ENCODE measurements at regions not wholly inside any gene's neighbourhood (a gene's known extent, or its start where the extent isn't known, plus 50 kb on each side); places are given as distances from the start of the nearest gene placed in this dataset.

DNA sequence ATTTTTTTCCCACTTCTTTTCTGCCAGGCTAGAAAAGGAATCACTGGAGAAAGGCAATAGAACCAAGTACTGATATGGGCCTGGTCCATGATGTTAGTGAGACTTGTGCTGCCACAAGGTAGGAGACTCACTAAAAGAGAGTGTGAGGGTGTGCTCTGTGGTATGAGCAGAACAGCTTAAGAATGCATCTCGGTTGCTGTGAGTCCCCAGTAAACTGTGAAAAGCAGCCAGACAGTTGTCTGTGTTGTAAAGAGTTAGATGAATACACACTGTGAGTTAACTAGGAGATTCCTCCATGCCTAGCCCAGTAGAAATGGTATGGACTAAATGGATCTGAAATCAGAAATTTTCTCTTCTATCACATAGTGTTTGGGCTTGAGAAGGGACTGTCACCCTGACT lies 1177.3 kb upstream of the MIR17HG start:
- no peak overlapping the region for H3K4me3 ChIP-seq (ENCODE audit: low read depth, low read length)

DNA sequence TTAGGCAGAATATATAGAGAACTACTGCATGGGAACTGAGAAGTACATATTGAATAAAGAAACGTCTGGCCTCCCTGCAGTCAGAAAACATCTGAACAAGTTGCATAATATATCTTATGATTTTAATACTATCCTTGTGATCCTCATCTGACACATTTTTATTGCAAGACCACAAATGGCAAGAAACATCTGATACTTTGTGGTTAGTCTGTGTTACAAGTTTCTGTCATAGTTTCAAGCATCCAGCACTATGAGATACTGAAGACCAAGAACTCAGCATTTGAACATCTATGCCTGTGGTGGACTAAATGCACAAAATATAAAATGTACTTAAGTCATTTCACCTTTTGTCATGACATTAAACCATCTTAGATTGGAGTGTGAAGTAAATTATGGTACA lies 1175.8 kb upstream of the MIR17HG start:
- no peak overlapping the region for H3K4me3 ChIP-seq (ENCODE audit: low read depth, low read length)

DNA sequence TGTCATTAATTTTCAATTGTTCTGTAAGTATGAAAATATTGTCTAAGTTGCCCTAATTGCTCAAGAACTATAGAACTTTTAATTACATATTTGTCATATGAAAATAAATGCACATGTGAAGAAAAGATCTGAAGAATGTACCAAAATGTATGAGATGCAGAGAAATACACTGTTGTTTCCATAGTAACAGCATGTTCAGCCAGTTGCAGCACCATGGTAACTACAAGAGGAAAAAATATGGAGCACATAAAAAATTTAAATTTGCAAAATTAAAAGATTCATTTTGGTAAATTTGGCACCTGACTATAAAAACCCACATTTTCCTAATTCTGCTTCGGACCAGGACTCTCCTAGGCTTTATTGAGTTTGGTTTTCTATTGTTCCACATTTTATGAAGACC lies 1170.0 kb upstream of the MIR17HG start:
- no peak overlapping the region for H3K4me3 ChIP-seq (ENCODE audit: low read depth, low read length)

DNA sequence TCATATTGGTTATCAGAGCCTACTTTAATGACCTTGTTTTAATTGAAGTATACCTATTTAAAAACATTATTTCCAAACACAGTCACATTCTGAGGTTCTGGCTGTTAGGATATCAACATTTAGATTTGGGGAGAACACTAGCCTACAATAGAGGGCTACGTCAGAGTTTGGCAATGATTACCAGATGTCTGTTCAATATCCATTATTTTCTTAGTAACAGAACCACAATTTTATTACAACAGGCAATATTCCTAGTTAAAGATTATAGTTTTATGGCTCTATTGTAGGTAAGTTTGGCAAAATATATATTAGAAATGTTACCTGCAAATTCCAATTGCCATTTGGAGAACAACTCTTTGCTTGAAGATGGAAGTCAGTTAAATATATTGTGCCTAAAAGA lies 1163.1 kb upstream of the MIR17HG start:
- H3K4me3 ChIP-seq (ENCODE audit: low read depth, low read length), result no peak overlapping the region

DNA sequence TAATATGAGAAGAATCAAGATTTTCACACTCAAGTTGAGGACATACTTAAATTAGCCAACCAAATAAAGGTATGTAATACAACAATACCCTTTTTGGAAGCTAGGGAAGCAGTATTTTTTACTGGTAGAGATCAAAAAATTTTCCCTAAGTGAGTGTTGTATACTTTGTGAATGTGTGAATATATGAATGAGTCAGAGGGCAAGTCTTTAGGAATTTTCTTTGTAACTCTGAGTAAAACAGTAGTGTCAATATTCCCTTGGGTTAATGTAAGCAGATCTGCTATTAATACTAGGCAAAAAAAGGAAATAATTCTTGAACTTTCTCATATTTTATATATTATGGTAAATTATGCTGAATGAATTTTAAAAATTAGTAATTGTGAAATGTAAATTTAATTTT lies 1161.8 kb upstream of the MIR17HG start:
- H3K4me3 ChIP-seq (ENCODE audit: low read depth, low read length), result no peak overlapping the region

DNA sequence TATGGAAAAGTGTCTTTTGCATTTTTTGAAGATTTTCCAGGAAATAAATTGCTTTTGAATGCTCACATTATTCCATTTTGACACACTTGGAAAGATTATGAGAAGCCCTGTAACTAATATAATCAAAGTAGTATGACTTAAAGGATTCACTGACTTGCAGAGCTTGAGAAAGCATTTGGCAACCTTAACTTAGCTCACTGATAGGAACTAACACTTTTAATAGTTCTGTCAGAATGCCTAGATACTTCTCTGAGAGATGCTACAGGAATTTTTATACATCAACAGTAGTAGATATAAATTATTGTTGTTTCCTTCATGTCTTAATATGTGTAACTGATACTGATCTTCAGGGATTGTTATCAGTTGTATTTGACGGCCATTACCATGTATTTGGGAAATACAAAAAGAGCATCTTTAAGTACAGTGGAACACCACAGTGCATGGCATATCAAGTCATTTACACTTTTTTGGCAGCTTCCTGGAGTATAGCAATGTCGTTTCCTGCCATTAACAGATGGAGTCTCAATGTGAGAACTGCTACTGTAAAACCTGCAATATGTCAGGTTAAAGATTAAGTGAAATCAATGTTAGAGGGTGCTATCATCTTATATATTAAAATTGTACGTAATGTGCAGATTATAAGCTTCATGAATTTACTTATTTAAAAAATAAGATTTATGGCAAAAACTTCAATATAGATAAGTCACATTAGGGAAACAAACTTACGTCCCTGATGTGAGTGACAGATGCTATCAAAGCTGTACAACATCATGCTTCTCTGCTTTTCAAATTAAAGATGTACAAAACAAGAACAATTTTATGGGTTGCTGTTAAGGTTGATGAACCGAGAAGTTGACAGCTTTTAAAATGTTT lies 1159.8 kb upstream of the MIR17HG start:
- H3K4me3 ChIP-seq (ENCODE audit: low read depth, low read length), result no peak overlapping the region

DNA sequence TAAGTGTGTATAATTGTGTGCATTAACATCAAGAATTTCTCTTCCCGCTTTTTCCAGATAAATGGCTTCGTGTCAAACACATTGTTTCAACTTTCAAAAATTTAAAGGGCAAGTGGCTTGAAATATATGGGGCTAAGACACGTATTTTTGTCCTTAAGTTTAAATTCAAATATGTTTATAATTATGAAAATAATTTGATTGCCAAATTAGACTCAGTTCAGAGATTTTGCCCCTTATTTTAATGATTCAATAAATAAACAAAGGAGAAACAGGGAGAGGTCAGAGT lies 1159.2 kb upstream of the MIR17HG start:
- H3K4me3 ChIP-seq (ENCODE audit: low read depth, low read length), result no peak overlapping the region

DNA sequence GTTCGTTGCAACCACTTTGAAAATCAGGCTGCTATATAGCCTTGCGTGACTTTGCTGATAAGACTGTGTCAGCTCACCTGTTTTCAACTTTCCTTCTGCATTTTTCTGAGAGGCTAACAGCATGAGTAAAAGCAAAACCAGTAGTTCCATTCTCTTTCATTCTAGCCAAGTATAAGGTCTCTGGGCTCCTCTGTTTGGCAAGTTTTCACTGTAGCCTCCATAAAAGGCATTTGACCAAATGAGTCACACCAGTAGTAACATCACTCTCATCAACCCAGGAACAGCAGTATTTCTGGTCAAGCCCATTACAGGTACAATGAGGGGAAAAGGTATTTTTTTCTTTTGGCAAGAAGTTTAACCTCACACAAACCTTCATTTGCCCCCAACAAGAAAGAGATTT lies 1149.8 kb upstream of the MIR17HG start:
- H3K4me3 ChIP-seq (ENCODE audit: low read depth, low read length), result no peak overlapping the region

DNA sequence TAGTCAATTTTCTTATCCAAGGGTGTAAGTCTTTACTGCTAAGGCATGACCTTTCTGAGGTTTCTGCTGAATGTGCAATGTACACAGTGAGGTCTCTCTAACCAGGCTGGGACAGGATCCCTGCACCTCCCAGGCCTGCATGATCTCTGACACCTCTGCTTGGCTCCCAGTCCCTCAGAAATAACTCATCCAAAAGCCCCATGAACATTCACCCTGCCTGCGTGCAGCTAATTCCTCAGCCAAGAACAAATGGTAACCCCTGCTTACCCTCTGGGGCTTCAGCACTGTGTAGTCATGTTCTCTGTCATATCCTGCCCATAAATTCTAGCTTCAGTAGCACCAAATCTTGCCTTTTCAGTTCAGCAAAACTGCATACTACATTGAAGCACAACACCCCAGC lies 1146.3 kb upstream of the MIR17HG start:
- H3K4me3 ChIP-seq (ENCODE audit: low read depth, low read length), result no peak overlapping the region

DNA sequence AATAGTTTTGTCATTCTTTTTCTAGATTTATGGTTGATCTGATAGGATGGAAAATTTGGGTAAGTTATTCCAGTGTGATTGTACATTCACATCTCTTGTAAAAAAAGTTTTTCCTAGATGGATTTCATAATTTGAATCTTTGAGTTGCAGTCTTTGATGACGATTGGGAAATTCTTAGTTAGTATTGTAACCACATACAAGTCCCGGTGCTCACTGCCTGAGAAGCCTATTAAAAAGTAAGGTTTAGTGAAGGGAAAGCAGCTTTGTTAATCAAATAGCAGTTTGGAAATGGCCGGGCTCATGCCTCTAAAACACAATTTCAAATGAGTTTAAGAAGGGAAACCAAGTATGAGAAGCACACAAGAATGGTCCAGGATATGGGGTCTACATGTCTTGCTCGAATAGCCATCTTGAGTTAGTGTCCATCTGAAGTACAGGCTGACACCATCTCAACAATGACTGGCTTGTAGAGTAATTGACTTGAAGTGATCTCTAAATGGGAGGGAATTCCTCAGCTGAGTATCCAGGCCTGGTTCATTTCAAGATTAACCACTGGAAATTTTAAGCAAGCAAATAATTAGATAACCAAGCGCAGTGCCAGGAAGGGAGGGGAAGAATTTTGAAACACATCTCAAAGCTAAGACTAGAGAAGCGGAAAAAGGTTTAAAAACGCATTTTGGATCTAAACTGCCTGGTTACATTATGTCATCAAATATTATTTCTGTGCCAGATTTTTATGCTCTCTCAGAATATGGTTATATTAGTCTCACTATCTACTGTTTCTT lies 1145.6 kb upstream of the MIR17HG start:
- H3K4me3 ChIP-seq (ENCODE audit: low read depth, low read length), result no peak overlapping the region

DNA sequence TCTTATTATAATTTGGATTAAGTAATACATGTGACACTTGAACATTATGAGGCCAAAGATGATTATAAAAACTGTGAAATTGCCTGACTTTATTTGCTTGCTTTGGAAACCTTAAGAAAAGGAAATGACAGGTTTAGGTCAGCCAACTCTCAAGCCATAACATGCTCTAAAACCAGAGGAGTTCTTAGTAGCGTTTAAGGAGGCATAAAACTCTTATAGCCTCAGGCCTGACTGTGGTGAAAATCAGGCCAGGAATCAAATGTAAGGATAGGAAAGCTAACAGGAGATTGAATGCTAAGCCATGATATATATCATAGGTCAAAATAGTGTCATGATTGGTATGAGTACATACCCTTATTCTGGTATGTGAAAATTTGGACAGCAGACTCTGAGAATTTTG lies 1142.4 kb upstream of the MIR17HG start:
- no peak overlapping the region for H3K4me3 ChIP-seq (ENCODE audit: low read depth, low read length)

DNA sequence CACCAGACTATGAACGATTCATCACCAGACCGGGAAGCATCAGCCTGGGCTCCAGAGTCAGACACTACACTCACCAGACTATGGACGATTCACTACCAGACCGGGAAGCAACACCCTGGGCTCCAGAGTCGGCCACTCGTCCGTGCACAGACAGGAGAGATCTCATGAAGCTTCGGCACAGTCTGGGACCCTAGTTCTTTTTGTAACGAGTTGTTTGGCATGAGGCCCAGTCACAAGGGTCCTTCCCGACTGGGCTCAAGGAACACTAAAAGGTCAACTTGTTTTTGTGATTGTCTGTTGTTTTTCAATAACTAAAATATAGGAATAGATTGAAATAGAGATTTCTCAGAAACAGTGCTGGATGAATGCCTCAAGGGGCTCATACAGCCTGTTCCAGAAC lies 1141.6 kb upstream of the MIR17HG start:
- H3K4me3 ChIP-seq (ENCODE audit: low read depth, low read length), result no peak overlapping the region

DNA sequence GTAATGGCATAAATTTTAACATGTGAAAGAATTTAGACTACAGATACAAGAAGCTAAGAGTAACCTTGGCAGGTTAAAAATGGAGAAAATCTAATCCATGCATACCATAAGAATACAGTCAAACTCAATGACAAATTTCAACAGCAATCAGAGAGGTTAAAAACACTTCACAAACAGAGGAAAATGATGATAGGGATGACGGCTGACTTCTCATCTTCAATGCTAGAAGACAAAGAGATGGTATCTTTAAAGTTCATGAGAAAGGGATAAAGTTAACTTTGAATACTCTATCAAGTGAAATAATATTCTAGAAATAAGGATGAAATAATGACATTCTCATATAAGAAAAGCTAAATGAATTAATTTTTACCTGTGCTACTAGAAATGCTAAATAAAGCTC lies 1130.2 kb upstream of the MIR17HG start:
- no peak overlapping the region for H3K4me3 ChIP-seq (ENCODE audit: low read depth, low read length)

DNA sequence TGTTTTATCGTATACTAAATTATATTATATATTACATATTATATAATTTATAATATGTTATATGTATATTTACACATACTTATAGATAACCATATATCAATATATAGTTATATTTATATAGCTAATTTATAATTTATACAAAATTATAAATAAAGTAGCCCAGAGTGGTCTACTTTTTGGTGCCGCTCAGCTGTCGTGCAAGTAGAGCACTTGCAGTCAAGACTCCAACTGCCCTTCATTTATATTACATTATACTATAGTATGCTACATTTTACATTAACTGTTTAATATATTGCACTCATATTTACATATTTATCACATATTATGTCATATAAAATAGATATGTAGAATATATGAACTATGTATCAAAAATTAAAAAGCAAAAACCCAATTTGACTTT lies 1124.7 kb upstream of the MIR17HG start:
- H3K4me3 ChIP-seq (ENCODE audit: low read depth, low read length), result no peak overlapping the region

DNA sequence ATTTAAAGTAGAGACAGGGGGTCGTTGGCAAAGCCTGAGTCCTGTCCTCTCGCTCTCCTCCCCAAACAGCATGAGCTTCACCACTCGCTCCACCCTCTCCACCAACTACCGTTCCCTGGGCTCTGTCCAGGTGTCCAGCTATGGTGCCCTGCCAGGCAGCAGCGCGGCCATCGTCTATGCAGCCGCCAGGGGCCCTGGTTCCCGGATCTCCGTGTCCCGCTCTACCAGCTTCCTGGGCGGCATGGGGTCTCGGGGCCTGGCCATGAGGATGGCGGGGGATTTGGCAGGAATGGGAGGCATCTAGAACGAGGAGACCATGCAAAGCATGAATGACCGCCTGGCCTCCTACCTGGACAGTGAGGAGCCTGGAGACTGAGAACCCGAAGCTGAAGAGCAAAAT lies 1117.2 kb upstream of the MIR17HG start:
- no peak overlapping the region for H3K4me3 ChIP-seq (ENCODE audit: low read depth, low read length)

DNA sequence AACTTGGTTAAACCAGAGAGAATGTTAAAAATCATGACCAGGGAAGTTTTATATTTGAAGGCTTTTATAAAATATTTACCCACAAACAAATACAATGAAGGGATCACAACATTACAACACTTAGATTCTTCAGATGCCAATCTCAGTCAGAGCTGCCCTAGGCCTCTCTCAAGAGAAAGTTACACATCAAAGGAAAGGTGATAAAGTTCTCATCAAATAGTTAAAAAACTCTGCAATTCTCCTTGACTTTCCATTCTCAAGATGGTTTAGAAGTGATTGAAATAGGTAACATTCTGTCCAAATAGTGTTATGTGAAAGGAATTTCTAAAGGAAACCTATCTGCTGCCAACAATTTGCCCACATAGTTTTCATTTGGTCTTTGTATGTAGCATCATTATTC lies 1115.2 kb upstream of the MIR17HG start:
- H3K4me3 ChIP-seq (ENCODE audit: low read depth, low read length), result no peak overlapping the region

DNA sequence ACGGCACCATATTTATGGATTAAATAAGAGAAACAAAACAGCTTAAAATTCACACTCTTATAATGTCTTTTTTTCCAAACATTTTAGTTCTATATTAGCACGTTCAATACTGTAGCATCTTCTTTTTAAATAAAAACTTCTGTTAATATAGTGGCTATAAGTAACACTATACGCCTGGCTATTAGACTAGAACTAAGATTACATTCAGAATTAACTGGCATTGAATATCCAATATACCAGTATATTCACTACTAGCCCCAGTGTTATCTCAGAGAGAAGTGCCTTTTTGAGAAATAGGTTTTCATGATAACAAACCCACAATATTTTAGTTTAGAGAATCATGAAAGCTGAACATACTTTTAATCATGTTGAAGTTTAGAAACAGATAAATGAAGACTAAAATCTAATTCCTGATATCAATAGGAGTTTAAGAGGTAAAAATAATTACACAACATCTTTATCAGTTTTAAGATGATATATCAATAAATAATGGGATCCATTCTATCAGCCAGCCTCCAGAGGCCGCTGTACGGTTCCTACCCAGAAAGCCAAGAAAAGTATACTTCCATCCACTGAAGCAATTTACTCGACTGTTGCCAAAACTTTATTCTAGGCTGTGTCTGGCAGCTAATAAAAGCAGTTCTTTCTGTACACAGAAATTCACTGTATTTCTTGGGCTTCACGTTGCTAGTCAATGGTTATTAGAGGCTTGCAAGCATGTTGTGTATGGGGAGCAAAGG lies 1113.4 kb upstream of the MIR17HG start:
- H3K4me3 ChIP-seq (ENCODE audit: low read depth, low read length), result no peak overlapping the region

DNA sequence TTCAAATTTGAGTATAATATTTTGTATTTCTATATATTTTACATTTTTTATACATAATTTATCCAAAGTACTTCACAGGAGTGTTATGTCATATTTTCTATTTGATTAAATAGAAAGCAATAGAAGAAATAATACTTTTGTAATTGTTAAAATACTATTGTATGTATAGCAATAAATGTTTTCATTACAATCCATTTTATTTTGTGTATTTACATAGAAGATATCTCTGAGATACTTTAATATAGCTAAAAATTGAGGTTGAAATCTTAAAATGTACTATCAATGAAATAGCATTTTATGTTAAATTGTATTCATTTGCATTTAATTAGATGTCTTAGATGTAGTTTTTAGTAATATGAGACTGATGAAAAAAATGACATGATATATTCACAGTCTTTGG lies 1109.6 kb upstream of the MIR17HG start:
- no peak overlapping the region for H3K4me3 ChIP-seq (ENCODE audit: low read depth, low read length)

DNA sequence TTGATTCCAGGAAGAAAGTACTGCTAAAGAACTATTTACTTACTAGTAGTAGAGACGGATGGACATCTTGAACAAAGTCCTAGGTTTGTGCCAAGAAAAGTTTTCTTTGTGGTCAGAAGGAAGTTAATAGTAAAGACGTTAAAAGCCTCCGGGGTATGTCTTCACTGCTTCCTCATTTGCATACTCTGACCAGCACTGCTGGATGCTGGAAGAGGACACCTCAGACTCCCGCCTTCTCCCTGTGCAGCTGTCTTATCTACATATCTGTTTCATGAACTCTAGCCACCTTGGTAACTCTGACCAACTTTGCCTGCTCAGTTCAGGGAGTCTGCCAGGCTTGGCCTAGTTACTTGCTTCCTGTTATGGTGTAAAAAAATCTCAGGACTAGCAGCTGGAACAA lies 1109.1 kb upstream of the MIR17HG start:
- no peak overlapping the region for H3K4me3 ChIP-seq (ENCODE audit: low read depth, low read length)

DNA sequence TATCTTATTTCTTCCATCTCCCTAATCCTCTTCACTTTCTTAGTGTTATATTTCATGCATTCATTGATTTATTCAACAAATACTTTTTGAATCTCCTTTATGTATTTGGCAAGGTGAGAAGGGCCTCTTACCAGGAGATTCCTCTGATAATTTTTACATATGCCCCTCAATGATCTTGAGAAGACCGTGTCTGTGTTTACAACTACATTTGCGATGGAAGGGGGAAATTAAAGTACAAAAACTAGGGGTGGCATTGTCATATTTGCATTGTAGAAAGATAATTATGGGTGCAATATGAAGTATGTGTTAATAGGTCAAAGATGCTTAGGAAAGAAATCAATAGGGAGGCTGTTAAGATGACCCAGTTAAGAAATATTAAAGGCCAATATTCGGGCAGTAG lies 1108.4 kb upstream of the MIR17HG start:
- H3K4me3 ChIP-seq (ENCODE audit: low read depth, low read length), result no peak overlapping the region

DNA sequence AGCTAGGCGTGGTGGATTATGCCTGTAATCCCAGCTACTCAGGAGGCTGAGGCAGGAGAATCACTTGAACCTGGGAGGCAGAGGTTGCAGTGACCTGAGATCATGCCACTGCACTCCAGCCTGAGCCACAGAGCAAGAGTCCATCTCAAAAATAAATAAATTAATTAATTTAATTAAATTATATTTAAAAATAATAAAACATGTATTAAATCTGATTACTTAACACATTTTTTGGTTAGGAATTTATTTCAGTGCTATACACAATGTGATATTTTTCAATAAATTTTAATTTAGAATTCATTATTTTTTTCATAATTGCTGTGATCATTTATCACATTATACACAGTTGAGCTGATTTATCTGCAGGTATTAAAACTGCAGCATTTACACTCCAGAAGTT lies 1101.5 kb upstream of the MIR17HG start:
- H3K4me3 ChIP-seq (ENCODE audit: low read depth, low read length), result no peak overlapping the region

Measured in iPS-11a (cell line).